SK-N-MC (cell line): ENCODE measurements at regions not wholly inside any gene's neighbourhood (a gene's known extent, or its start where the extent isn't known, plus 50 kb on each side); places are given as distances from the start of the nearest gene placed in this dataset.

Experiments used
- EZH2 ChIP-seq: fragments of 200-600 bp; sonication (generic); IDR thresholded peaks from one replicate; pipeline ENCODE4 v1.6.1; 2017; ENCODE audit warnings: antibody characterized with exemption
- FOXP2 ChIP-seq: optimal IDR thresholded peaks from 2 replicates; pipeline ENCODE3; 2011; ENCODE audit warnings: mild to moderate bottlenecking, moderate library complexity; ENCODE audit not compliant: insufficient read depth; ENCODE audit errors: extremely low read length, control extremely low read depth
- POLR2AphosphoS5 ChIP-seq: IDR thresholded peaks from 2 replicates; pipeline ENCODE4 v1.6.1; 2012; ENCODE audit warnings: mild to moderate bottlenecking, low read depth, low read length, borderline replicate concordance

DNA sequence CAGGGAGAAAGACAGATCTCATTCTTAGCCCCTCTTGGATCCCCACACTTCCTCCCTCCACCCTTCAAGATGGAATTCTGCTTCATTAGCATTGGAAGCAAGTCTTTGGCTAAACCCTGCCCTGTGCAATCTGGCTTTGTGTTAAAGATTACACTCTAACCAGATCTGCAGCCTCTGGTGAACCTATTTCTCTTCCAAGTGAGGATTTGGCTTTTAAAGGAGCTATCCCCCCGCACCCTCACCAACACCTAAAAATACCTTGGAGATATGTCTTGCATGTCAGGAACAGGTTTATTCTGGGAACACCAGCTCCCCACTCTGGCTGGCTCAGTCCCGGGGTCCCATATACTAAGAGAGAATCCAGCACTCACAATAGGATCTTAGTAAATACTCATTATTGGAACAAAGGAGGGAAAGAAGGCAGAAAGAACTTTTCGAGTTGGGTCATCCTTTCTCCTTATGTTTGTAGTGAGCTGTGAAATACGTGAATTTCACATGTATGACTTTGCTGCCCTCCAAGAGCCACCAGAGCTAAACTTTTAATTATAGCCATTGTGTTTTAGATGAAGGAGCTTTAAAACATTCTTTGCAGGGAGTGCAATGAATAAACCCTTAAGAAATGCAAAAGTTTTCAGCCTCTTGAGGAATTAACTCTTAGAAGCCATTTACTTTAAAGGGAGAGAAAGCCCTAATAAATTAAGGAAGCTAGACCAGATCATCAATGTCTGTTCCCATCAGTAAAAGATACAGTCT lies 53.7 kb upstream of the HRH2 start:
- TF ChIP-seq EZH2 (no peak), POLR2AphosphoS5 (no peak), FOXP2 (no peak)
